SK-N-SH treated with all-trans-retinoic acid at 6 μM for 48 hours (cell line): ENCODE measurements at regions not wholly inside any gene's neighbourhood (a gene's known extent, or its start where the extent isn't known, plus 50 kb on each side); places are given as distances from the start of the nearest gene placed in this dataset.

Experiments
- ATAC-seq: fragments of 200-7000 bp; cut with Tn5 transposase; 3 replicates; pipeline ENCODE4 v1.9.1; 2020; ENCODE audit warnings: mild to moderate bottlenecking, moderate library complexity
- ARNTL ChIP-seq: fragments of 450-650 bp; formaldehyde crosslinking; IDR thresholded peaks from 2 replicates; pipeline ENCODE4 v1.5.0; 2020; ENCODE audit warnings: low read depth, mild to moderate bottlenecking, moderate library complexity, borderline replicate concordance
- BACH2 ChIP-seq: fragments of 250-450 bp; sonication (Bioruptor Pico); IDR thresholded peaks from 2 replicates; pipeline ENCODE4 v1.9.0; 2021; ENCODE audit warnings: mild to moderate bottlenecking, borderline replicate concordance
- CREB5 ChIP-seq: fragments of 250-450 bp; sonication (Bioruptor Pico); IDR thresholded peaks from 2 replicates; pipeline ENCODE4 v1.5.1; 2020; ENCODE audit warnings: low read depth, mild to moderate bottlenecking, moderate library complexity
- CSDC2 ChIP-seq: fragments of 250-450 bp; sonication (Bioruptor Pico); IDR thresholded peaks from 2 replicates; pipeline ENCODE4 v1.5.0; 2020; ENCODE audit warnings: mild to moderate bottlenecking, moderate library complexity
- CSRNP3 ChIP-seq: fragments of 250-450 bp; sonication (Bioruptor Pico); IDR thresholded peaks from 2 replicates; pipeline ENCODE4 v1.5.1; 2021; ENCODE audit warnings: mild to moderate bottlenecking, moderate library complexity
- ESRRG ChIP-seq: fragments of 250-450 bp; sonication (Bioruptor Pico); IDR thresholded peaks from 2 replicates; pipeline ENCODE4 v1.6.1; 2021; ENCODE audit warnings: mild to moderate bottlenecking
- GLIS3 ChIP-seq: fragments of 250-450 bp; sonication (Bioruptor Pico); IDR thresholded peaks from 2 replicates; pipeline ENCODE4 v1.5.0; 2020; ENCODE audit warnings: mild to moderate bottlenecking, moderate library complexity
- ISL1 ChIP-seq: fragments of 250-450 bp; sonication (Bioruptor Pico); IDR thresholded peaks from 2 replicates; pipeline ENCODE4 v2.1.2; 2022; ENCODE audit warnings: mild to moderate bottlenecking, moderate library complexity
- POU6F1 ChIP-seq: fragments of 250-450 bp; sonication (Bioruptor Pico); IDR thresholded peaks from 2 replicates; pipeline ENCODE4 v1.8.0; 2021; ENCODE audit warnings: low read depth, mild to moderate bottlenecking, moderate library complexity, borderline replicate concordance
- RARB ChIP-seq: fragments of 250-450 bp; sonication (Bioruptor Pico); IDR thresholded peaks from 2 replicates; pipeline ENCODE4 v1.8.0; 2021; ENCODE audit warnings: mild to moderate bottlenecking, moderate library complexity
- SNAI2 ChIP-seq: fragments of 250-450 bp; sonication (Bioruptor Pico); IDR thresholded peaks from 2 replicates; pipeline ENCODE4 v1.5.0; 2020; ENCODE audit warnings: mild to moderate bottlenecking, moderate library complexity
- TOX ChIP-seq: fragments of 250-450 bp; sonication (Bioruptor Pico); IDR thresholded peaks from 2 replicates; pipeline ENCODE4 v1.8.0; 2021; ENCODE audit warnings: mild to moderate bottlenecking, moderate library complexity, borderline replicate concordance
- TSHZ2 ChIP-seq: fragments of 250-450 bp; sonication (Bioruptor Pico); IDR thresholded peaks from 2 replicates; pipeline ENCODE4 v1.5.0; 2020; ENCODE audit warnings: mild to moderate bottlenecking, moderate library complexity
- ZC3H10 ChIP-seq: fragments of 250-450 bp; sonication (Bioruptor Pico); IDR thresholded peaks from 2 replicates; pipeline ENCODE4 v1.5.1; 2021; ENCODE audit warnings: mild to moderate bottlenecking, moderate library complexity
- ZFP30 ChIP-seq: fragments of 450-650 bp; formaldehyde crosslinking; IDR thresholded peaks from 2 replicates; pipeline ENCODE4 v1.5.0; 2022; ENCODE audit warnings: mild to moderate bottlenecking, moderate library complexity
- ZNF565 ChIP-seq: fragments of 450-650 bp; formaldehyde crosslinking; conservative IDR thresholded peaks from 2 replicates; pipeline ENCODE4 v1.5.0; 2020; ENCODE audit warnings: low read depth, mild to moderate bottlenecking, moderate library complexity
- ZNF70 ChIP-seq: fragments of 450-650 bp; formaldehyde crosslinking; IDR thresholded peaks from 2 replicates; pipeline ENCODE4 v1.5.0; 2020; ENCODE audit warnings: mild to moderate bottlenecking, moderate library complexity
- ZNF8 ChIP-seq: fragments of 450-650 bp; formaldehyde crosslinking; IDR thresholded peaks from 2 replicates; pipeline ENCODE4 v1.5.0; 2020; ENCODE audit warnings: mild to moderate bottlenecking, moderate library complexity

GRCh38 chr12:87259391-87259790, 769.8 kb downstream of the C12orf50 start:
- TF ChIP-seq ZNF565 (CRISPR knock-in tag) = no peak
- no peak for TF ChIP-seq ZFP30 (CRISPR knock-in tag)
- no peak for TF ChIP-seq ZC3H10 (CRISPR knock-in tag)
- ATAC-seq = peak; percentile 59

GRCh38 chr12:87254381-87255030, 774.7 kb downstream of the C12orf50 start:
- TF ChIP-seq ISL1 (CRISPR knock-in tag) = peak; percentile 35
- TF ChIP-seq SNAI2 = no peak
- ATAC-seq = no peak

- no peak for ATAC-seq
Measured at GRCh38 chr12:87253157-87253556, 776.0 kb downstream of the C12orf50 start.

GRCh38 chr12:87246726-87247125, 782.5 kb downstream of the C12orf50 start:
- TF ChIP-seq CSRNP3 (CRISPR knock-in tag) (no peak), ARNTL (CRISPR knock-in tag) (no peak), ZNF8 (CRISPR knock-in tag) (no peak)
- no peak for ATAC-seq

More at GRCh38 chr12:87253157-87253556, 776.0 kb downstream of the C12orf50 start:
- TF ChIP-seq TSHZ2 (CRISPR knock-in tag) (no peak), SNAI2 (no peak), CREB5 (no peak), BACH2 (CRISPR knock-in tag) (no peak), TOX (no peak), ZNF8 (CRISPR knock-in tag) (no peak), CSDC2 (CRISPR knock-in tag) (no peak), ISL1 (CRISPR knock-in tag) (no peak), RARB (CRISPR knock-in tag) (no peak), ZC3H10 (CRISPR knock-in tag) (no peak), ZNF70 (CRISPR knock-in tag) (no peak), POU6F1 (CRISPR knock-in tag) (no peak)

- TF ChIP-seq SNAI2 (no peak), RARB (CRISPR knock-in tag) (no peak), GLIS3 (no peak), TSHZ2 (CRISPR knock-in tag) (no peak), ISL1 (CRISPR knock-in tag) (no peak), ESRRG (CRISPR knock-in tag) (no peak), CSDC2 (CRISPR knock-in tag) (no peak)
- TF ChIP-seq, all 23 proteins: peak for 0
- no peak for ATAC-seq
Measured at GRCh38 chr12:87238466-87238865, 790.7 kb downstream of the C12orf50 start.
